ENCODE measurements at regions not wholly inside any gene's neighbourhood (a gene's known extent, or its start where the extent isn't known, plus 50 kb on each side); places are given as distances from the start of the nearest gene placed in this dataset.
"Not testable (repeated sequence)": the region's sequence is repeated elsewhere in the genome, so short reads cannot be mapped to it uniquely, and the experiment has no call there.

GRCh38 chr2:131590366-131590765 is 62.7 kb downstream of the CCDC74A start:
- Histone ChIP-seq H2AFZ (ENCODE audit: low read depth, low read length) (no peak overlapping the region), H3K79me2 (ENCODE audit: insufficient read depth, low read length) (no peaks in the 10 kb centered on the region), H3K9ac (ENCODE audit: low read depth, low read length) (no peak overlapping the region), H3K4me2 (ENCODE audit: insufficient read depth, low read length) (no peak overlapping the region), H3K36me3 (ENCODE audit: insufficient read depth, low read length) (no peaks in the 10 kb centered on the region), H3K27ac (ENCODE audit: low read length) (no peak overlapping the region), H3K27me3 (ENCODE audit: insufficient read depth, low read length, poor library complexity) (peaks cover 7% of the 10 kb centered on the region), H4K20me1 (ENCODE audit: insufficient read depth, low read length) (no peaks in the 10 kb centered on the region), H3K4me3 (ENCODE audit: low read depth in 1 of 2, low read length in 2 of 2) (no peak overlapping the region), H3K4me1 (ENCODE audit: insufficient read depth, low read length) (no peaks in the 10 kb centered on the region), H3K9me3 (ENCODE audit: insufficient read depth, low read length, severe bottlenecking) (no peaks in the 10 kb centered on the region)
- no peak for ATAC-seq (ENCODE audit: insufficient read depth, low read depth)
- DNase-seq, result no peak
- TF ChIP-seq, protein P1, sequence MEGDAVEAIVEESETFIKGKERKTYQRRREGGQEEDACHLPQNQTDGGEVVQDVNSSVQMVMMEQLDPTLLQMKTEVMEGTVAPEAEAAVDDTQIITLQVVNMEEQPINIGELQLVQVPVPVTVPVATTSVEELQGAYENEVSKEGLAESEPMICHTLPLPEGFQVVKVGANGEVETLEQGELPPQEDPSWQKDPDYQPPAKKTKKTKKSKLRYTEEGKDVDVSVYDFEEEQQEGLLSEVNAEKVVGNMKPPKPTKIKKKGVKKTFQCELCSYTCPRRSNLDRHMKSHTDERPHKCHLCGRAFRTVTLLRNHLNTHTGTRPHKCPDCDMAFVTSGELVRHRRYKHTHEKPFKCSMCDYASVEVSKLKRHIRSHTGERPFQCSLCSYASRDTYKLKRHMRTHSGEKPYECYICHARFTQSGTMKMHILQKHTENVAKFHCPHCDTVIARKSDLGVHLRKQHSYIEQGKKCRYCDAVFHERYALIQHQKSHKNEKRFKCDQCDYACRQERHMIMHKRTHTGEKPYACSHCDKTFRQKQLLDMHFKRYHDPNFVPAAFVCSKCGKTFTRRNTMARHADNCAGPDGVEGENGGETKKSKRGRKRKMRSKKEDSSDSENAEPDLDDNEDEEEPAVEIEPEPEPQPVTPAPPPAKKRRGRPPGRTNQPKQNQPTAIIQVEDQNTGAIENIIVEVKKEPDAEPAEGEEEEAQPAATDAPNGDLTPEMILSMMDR (IDR thresholded peaks at IDR 0.05; ENCODE audit: borderline replicate concordance, extremely low read depth, low read length, poor library complexity, severe bottlenecking), result no peak
- TF ChIP-seq EZH2 (IDR thresholded peaks at IDR 0.05; ENCODE audit: borderline replicate concordance, low read depth, low read length, severe bottlenecking), result no peak

DNA sequence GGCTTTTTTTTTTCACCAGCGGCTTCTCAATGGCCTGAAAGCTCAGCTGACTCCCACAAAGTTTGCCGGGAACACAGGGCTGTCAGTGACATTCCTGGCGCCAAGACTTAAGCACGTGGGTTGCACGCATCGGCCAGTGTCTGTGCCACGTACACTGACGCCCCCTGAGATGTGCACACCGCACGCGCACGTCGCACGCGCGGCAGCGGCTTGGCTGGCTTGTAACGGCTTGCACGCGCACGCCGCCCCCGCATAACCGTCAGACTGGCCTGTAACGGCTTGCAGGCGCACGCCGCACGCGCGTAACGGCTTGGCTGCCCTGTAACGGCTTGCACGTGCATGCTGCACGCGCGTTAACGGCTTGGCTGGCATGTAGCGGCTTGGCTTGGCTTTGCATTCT is 63.2 kb downstream of the CCDC74A start:
- no peaks in the 10 kb centered on the region for H4K20me1 ChIP-seq (ENCODE audit: insufficient read depth, low read length)
- DNase-seq, result no peak
- TF ChIP-seq EZH2 (IDR thresholded peaks at IDR 0.05; ENCODE audit: borderline replicate concordance, low read depth, low read length, severe bottlenecking), result no peak
- TF ChIP-seq, protein P1 (IDR thresholded peaks at IDR 0.05; ENCODE audit: borderline replicate concordance, extremely low read depth, low read length, poor library complexity, severe bottlenecking), result no peak
- no peak overlapping the region for H2AFZ ChIP-seq (ENCODE audit: low read depth, low read length)
- no peak overlapping the region for H3K9ac ChIP-seq (ENCODE audit: low read depth, low read length)
- H3K9me3 ChIP-seq (ENCODE audit: insufficient read depth, low read length, severe bottlenecking), result no peaks in the 10 kb centered on the region
- no peaks in the 10 kb centered on the region for H3K4me1 ChIP-seq (ENCODE audit: insufficient read depth, low read length)
- H3K4me2 ChIP-seq (ENCODE audit: insufficient read depth, low read length), result no peak overlapping the region
- no peak overlapping the region for H3K4me3 ChIP-seq (ENCODE audit: low read depth in 1 of 2, low read length in 2 of 2)
- H3K27ac ChIP-seq (ENCODE audit: low read length), result no peak overlapping the region
- H3K36me3 ChIP-seq (ENCODE audit: insufficient read depth, low read length), result no peaks in the 10 kb centered on the region
- no peaks in the 10 kb centered on the region for H3K79me2 ChIP-seq (ENCODE audit: insufficient read depth, low read length)
- ATAC-seq (ENCODE audit: insufficient read depth, low read depth), result no peak
- H3K27me3 ChIP-seq (ENCODE audit: insufficient read depth, low read length, poor library complexity), result peaks cover 7% of the 10 kb centered on the region

GRCh38 chr2:131596561-131596960 is 68.9 kb downstream of the CCDC74A start:
- H3K27ac ChIP-seq (ENCODE audit: low read length); H3K4me3 ChIP-seq (ENCODE audit: low read depth in 1 of 2, low read length in 2 of 2); H3K9ac ChIP-seq (ENCODE audit: low read depth, low read length); H3K36me3 ChIP-seq (ENCODE audit: insufficient read depth, low read length); H3K27me3 ChIP-seq (ENCODE audit: insufficient read depth, low read length, poor library complexity); ATAC-seq (ENCODE audit: insufficient read depth, low read depth); H3K4me1 ChIP-seq (ENCODE audit: insufficient read depth, low read length); H4K20me1 ChIP-seq (ENCODE audit: insufficient read depth, low read length); H2AFZ ChIP-seq (ENCODE audit: low read depth, low read length); H3K79me2 ChIP-seq (ENCODE audit: insufficient read depth, low read length); H3K4me2 ChIP-seq (ENCODE audit: insufficient read depth, low read length); H3K9me3 ChIP-seq (ENCODE audit: insufficient read depth, low read length, severe bottlenecking); DNase-seq: not testable (repeated sequence)

GRCh38 chr2:131602444-131602843 is 74.8 kb downstream of the CCDC74A start:
- H3K27ac ChIP-seq (ENCODE audit: low read length); H3K27me3 ChIP-seq (ENCODE audit: insufficient read depth, low read length, poor library complexity); H3K9me3 ChIP-seq (ENCODE audit: insufficient read depth, low read length, severe bottlenecking); H3K4me1 ChIP-seq (ENCODE audit: insufficient read depth, low read length); H3K36me3 ChIP-seq (ENCODE audit: insufficient read depth, low read length); ATAC-seq (ENCODE audit: insufficient read depth, low read depth); H2AFZ ChIP-seq (ENCODE audit: low read depth, low read length); H3K4me3 ChIP-seq (ENCODE audit: low read depth in 1 of 2, low read length in 2 of 2); H3K9ac ChIP-seq (ENCODE audit: low read depth, low read length); DNase-seq; H4K20me1 ChIP-seq (ENCODE audit: insufficient read depth, low read length); H3K4me2 ChIP-seq (ENCODE audit: insufficient read depth, low read length); H3K79me2 ChIP-seq (ENCODE audit: insufficient read depth, low read length): not testable (repeated sequence)

DNA sequence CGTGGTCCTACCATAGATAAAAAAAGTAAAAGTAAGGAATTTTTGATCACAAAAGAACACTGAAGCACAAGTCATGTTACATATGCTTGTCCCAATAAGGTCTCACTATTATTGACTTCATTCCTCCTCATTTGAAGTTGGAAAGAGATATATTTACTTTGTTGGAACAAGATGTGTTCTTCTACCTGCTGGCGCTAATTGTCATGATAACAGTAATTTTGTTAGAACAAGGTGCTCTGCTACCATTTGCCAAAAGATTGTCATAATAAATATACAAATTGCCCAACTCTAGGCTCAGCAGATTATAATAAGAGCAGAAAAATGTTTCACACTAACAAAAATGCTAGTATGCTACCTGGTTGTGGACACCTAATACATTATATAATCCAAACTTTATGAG is 77.0 kb downstream of the CCDC74A start:
- not testable (repeated sequence) for H3K9ac ChIP-seq (ENCODE audit: low read depth, low read length); H3K4me3 ChIP-seq (ENCODE audit: low read depth in 1 of 2, low read length in 2 of 2); DNase-seq; H3K4me2 ChIP-seq (ENCODE audit: insufficient read depth, low read length); H3K4me1 ChIP-seq (ENCODE audit: insufficient read depth, low read length); H2AFZ ChIP-seq (ENCODE audit: low read depth, low read length); ATAC-seq (ENCODE audit: insufficient read depth, low read depth); H3K9me3 ChIP-seq (ENCODE audit: insufficient read depth, low read length, severe bottlenecking); H3K27ac ChIP-seq (ENCODE audit: low read length); H3K27me3 ChIP-seq (ENCODE audit: insufficient read depth, low read length, poor library complexity); H4K20me1 ChIP-seq (ENCODE audit: insufficient read depth, low read length); H3K36me3 ChIP-seq (ENCODE audit: insufficient read depth, low read length); H3K79me2 ChIP-seq (ENCODE audit: insufficient read depth, low read length)

- H3K79me2 ChIP-seq (ENCODE audit: insufficient read depth, low read length); H3K27me3 ChIP-seq (ENCODE audit: insufficient read depth, low read length, poor library complexity); H3K9ac ChIP-seq (ENCODE audit: low read depth, low read length); H3K27ac ChIP-seq (ENCODE audit: low read length); H3K4me1 ChIP-seq (ENCODE audit: insufficient read depth, low read length); H3K9me3 ChIP-seq (ENCODE audit: insufficient read depth, low read length, severe bottlenecking); H3K4me3 ChIP-seq (ENCODE audit: low read depth in 1 of 2, low read length in 2 of 2); H4K20me1 ChIP-seq (ENCODE audit: insufficient read depth, low read length); ATAC-seq (ENCODE audit: insufficient read depth, low read depth); DNase-seq; H2AFZ ChIP-seq (ENCODE audit: low read depth, low read length); H3K4me2 ChIP-seq (ENCODE audit: insufficient read depth, low read length); H3K36me3 ChIP-seq (ENCODE audit: insufficient read depth, low read length): not testable (repeated sequence)
Observed at GRCh38 chr2:131606366-131606765, 78.7 kb downstream of the CCDC74A start.

DNA sequence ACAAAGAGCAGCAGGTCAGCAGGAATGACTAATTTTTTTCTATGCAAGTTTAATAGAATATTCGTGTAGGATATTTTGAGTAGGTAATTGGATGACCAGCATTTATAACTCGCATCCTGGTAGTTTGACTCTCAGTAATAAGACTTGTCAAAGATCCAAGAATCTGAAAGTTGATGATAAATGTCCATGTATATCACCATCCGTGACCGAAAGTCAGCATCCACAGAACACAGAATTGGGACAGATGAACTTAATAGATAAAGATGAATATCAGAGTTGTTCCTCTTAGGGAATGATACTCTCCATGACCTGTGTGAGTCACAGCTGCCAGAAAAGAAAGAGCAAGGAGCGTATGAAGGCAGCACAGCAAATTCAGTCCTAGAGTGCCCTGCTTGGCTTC is 79.4 kb downstream of the CCDC74A start:
- not testable (repeated sequence) for H3K27me3 ChIP-seq (ENCODE audit: insufficient read depth, low read length, poor library complexity); ATAC-seq (ENCODE audit: insufficient read depth, low read depth); H3K4me3 ChIP-seq (ENCODE audit: low read depth in 1 of 2, low read length in 2 of 2); DNase-seq; H3K4me1 ChIP-seq (ENCODE audit: insufficient read depth, low read length); H3K4me2 ChIP-seq (ENCODE audit: insufficient read depth, low read length); H3K9me3 ChIP-seq (ENCODE audit: insufficient read depth, low read length, severe bottlenecking); H3K27ac ChIP-seq (ENCODE audit: low read length); H3K9ac ChIP-seq (ENCODE audit: low read depth, low read length); H3K79me2 ChIP-seq (ENCODE audit: insufficient read depth, low read length); H2AFZ ChIP-seq (ENCODE audit: low read depth, low read length); H4K20me1 ChIP-seq (ENCODE audit: insufficient read depth, low read length); H3K36me3 ChIP-seq (ENCODE audit: insufficient read depth, low read length)

Measured in DND-41 (cell line).